ENCODE measurements at regions not wholly inside any gene's neighbourhood (a gene's known extent, or its start where the extent isn't known, plus 50 kb on each side); places are given as distances from the start of the nearest gene placed in this dataset.
"Not testable (repeated sequence)": the region's sequence is repeated elsewhere in the genome, so short reads cannot be mapped to it uniquely, and the experiment has no call there.

DNA sequence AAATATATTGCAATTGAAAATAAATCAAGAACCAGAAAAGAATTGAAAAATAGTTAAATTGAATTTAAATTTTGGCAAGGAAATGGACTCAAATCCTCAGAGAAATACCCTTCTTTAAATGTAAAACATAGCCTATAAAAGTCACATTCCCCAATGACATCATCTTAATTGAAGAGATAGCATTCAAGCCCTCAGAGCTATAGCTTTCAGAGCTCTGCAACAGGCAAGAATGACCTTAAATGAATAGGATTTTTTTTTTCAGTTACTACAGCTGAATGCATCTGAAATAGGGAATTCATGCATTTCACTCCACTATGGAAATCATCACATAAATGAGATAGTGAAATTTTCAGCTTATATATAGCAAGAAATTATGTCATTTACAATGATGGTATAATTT, 1049.0 kb downstream of the OLFM4 start:
- TF ChIP-seq, protein P1, sequence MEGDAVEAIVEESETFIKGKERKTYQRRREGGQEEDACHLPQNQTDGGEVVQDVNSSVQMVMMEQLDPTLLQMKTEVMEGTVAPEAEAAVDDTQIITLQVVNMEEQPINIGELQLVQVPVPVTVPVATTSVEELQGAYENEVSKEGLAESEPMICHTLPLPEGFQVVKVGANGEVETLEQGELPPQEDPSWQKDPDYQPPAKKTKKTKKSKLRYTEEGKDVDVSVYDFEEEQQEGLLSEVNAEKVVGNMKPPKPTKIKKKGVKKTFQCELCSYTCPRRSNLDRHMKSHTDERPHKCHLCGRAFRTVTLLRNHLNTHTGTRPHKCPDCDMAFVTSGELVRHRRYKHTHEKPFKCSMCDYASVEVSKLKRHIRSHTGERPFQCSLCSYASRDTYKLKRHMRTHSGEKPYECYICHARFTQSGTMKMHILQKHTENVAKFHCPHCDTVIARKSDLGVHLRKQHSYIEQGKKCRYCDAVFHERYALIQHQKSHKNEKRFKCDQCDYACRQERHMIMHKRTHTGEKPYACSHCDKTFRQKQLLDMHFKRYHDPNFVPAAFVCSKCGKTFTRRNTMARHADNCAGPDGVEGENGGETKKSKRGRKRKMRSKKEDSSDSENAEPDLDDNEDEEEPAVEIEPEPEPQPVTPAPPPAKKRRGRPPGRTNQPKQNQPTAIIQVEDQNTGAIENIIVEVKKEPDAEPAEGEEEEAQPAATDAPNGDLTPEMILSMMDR (IDR thresholded peaks at IDR 0.05; ENCODE audit: unreplicated experiment): no peak
- ChIA-PET POLR2A (no interaction called here), CTCF (no interaction called here)
- Mint-ChIP-seq H3K27me3 (ENCODE audit: insufficient read depth, unreplicated experiment) (no peaks in the 10 kb centered on the region), H3K4me1 (ENCODE audit: insufficient read depth, unreplicated experiment) (no peaks in the 10 kb centered on the region), H3K36me3 (ENCODE audit: insufficient read depth, unreplicated experiment) (no peaks in the 10 kb centered on the region), H3K9me3 (ENCODE audit: unreplicated experiment) (no peaks in the 10 kb centered on the region), H3K4me3 (ENCODE audit: unreplicated experiment) (no peak overlapping the region), H3K27ac (ENCODE audit: low read depth, unreplicated experiment) (no peak overlapping the region)
- intact Hi-C loops (cut with micrococcal nuclease): no loop called here
- BruUV-seq (replicated peaks): no TSS peak
- DNase-seq (ENCODE audit: unreplicated experiment): no peak

- DNase-seq (ENCODE audit: unreplicated experiment): no peak
- H3K36me3 Mint-ChIP-seq (ENCODE audit: insufficient read depth, unreplicated experiment): no peaks in the 10 kb centered on the region
- BruUV-seq (replicated peaks): no TSS peak
- CTCF ChIA-PET: no interaction called here
- no peak overlapping the region for H3K4me3 Mint-ChIP-seq (ENCODE audit: unreplicated experiment)
- no peak overlapping the region for H3K27ac Mint-ChIP-seq (ENCODE audit: low read depth, unreplicated experiment)
- intact Hi-C loops (cut with micrococcal nuclease): no loop called here
- POLR2A ChIA-PET: no interaction called here
- no peaks in the 10 kb centered on the region for H3K9me3 Mint-ChIP-seq (ENCODE audit: unreplicated experiment)
- TF ChIP-seq, protein P1 (IDR thresholded peaks at IDR 0.05; ENCODE audit: unreplicated experiment): no peak
- H3K4me1 Mint-ChIP-seq (ENCODE audit: insufficient read depth, unreplicated experiment): no peaks in the 10 kb centered on the region
- no peaks in the 10 kb centered on the region for H3K27me3 Mint-ChIP-seq (ENCODE audit: insufficient read depth, unreplicated experiment)
Measured at GRCh38 chr13:54078271-54078870, 1049.8 kb downstream of the OLFM4 start.

DNA sequence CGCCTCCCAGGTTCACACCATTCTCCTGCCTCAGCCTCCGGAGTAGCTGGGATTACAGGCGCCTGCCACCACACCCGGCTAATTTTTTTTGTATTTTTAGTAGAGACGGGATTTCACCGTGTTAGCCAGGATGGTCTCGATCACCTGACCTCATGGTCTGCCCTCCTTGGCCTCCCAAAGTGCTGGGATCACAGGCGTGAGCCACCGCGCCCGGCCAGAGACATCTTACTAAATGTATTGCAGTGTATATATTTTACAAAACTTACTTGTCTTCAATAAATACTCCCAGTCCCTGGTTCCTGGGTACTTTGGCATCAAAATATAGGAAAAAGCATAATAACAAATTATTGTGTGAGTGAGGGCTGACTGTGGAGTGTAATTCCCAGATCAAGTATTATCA, 1053.7 kb downstream of the OLFM4 start:
- intact Hi-C loops (cut with micrococcal nuclease): not testable (repeated sequence)

DNA sequence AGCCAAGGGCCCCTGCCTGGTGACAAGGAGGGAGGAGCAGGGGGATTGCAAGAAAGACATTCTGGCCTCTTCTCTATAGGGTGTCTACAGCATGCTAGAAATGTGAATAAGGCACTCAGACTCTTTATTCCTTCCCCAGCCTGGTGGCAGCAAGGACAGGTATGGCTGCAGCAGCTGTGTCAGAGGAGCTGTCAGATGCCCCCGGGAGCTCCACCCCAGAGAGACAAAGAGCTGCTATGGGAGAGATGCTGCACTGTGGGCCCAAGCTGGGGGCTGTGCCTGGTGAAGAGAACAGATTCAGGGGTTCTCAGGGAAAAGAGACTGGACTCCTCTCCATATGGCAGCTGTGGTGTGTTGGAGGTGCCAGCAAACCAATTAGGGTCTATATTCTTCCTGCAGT, 1063.3 kb downstream of the OLFM4 start:
- Mint-ChIP-seq H3K27me3 (ENCODE audit: insufficient read depth, unreplicated experiment) (no peaks in the 10 kb centered on the region), H3K27ac (ENCODE audit: low read depth, unreplicated experiment) (no peak overlapping the region), H3K9me3 (ENCODE audit: unreplicated experiment) (peaks cover 7% of the 10 kb centered on the region), H3K4me1 (ENCODE audit: insufficient read depth, unreplicated experiment) (no peaks in the 10 kb centered on the region), H3K4me3 (ENCODE audit: unreplicated experiment) (no peak overlapping the region), H3K36me3 (ENCODE audit: insufficient read depth, unreplicated experiment) (no peaks in the 10 kb centered on the region)
- POLR2A ChIA-PET: no interaction called here
- no TSS peak for BruUV-seq (replicated peaks)
- CTCF ChIA-PET: no interaction called here
- TF ChIP-seq, protein P1 (IDR thresholded peaks at IDR 0.05; ENCODE audit: unreplicated experiment): no peak
- DNase-seq (ENCODE audit: unreplicated experiment): no peak
- intact Hi-C loops (cut with micrococcal nuclease): no loop called here

More for the DNA sequence above, 1053.7 kb downstream of the OLFM4 start:
- H3K27me3 Mint-ChIP-seq (ENCODE audit: insufficient read depth, unreplicated experiment); H3K4me3 Mint-ChIP-seq (ENCODE audit: unreplicated experiment); H3K36me3 Mint-ChIP-seq (ENCODE audit: insufficient read depth, unreplicated experiment); H3K4me1 Mint-ChIP-seq (ENCODE audit: insufficient read depth, unreplicated experiment); BruUV-seq (replicated peaks); POLR2A ChIA-PET; H3K27ac Mint-ChIP-seq (ENCODE audit: low read depth, unreplicated experiment); H3K9me3 Mint-ChIP-seq (ENCODE audit: unreplicated experiment); DNase-seq (ENCODE audit: unreplicated experiment): not testable (repeated sequence)
- CTCF ChIA-PET: interaction anchor here (0.6 kb wide), 1 partner anchor 391 kb away, joined by 3 read pairs; no protein-coding TSS in a partner anchor

DNA sequence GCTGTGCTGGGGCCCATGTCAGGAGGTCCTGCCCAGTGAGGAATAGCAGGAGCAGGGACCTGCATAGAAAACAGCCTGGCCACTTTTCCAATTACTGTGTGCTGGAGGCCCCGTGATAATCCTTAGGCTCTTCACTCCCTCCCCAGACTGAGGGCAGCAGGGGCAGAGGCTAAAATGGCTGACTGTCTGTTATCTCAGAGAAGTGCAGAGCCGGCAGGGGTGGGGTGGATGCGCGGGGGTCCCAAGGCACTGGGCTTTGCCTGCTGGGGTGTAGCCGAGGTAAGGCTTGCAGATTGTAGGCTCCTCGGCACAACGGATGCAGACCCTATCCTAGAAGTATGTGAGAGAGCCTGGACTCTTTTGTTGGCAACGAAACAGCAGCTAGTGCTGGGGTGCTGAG, 1064.1 kb downstream of the OLFM4 start:
- ChIA-PET CTCF (no interaction called here), POLR2A (no interaction called here)
- H3K4me1 Mint-ChIP-seq (ENCODE audit: insufficient read depth, unreplicated experiment): no peaks in the 10 kb centered on the region
- H3K27ac Mint-ChIP-seq (ENCODE audit: low read depth, unreplicated experiment): no peak overlapping the region
- no peaks in the 10 kb centered on the region for H3K36me3 Mint-ChIP-seq (ENCODE audit: insufficient read depth, unreplicated experiment)
- H3K4me3 Mint-ChIP-seq (ENCODE audit: unreplicated experiment): no peak overlapping the region
- peaks cover 7% of the 10 kb centered on the region for H3K9me3 Mint-ChIP-seq (ENCODE audit: unreplicated experiment)
- H3K27me3 Mint-ChIP-seq (ENCODE audit: insufficient read depth, unreplicated experiment): no peaks in the 10 kb centered on the region
- DNase-seq (ENCODE audit: unreplicated experiment): no peak
- intact Hi-C loops (cut with micrococcal nuclease): no loop called here
- TF ChIP-seq, protein P1 (IDR thresholded peaks at IDR 0.05; ENCODE audit: unreplicated experiment): no peak
- BruUV-seq (replicated peaks): no TSS peak

All from MCF 10A (cell line).